ENCODE measurements at regions not wholly inside any gene's neighbourhood (a gene's known extent, or its start where the extent isn't known, plus 50 kb on each side); places are given as distances from the start of the nearest gene placed in this dataset.

GRCh38 chr20:58580474-58580835 is 65.3 kb upstream of the APCDD1L start:
- TF ChIP-seq CTCF (IDR thresholded peaks at IDR 0.05) (no peak), EZH2 (IDR thresholded peaks at IDR 0.05; ENCODE audit: borderline replicate concordance, insufficient read depth, low read depth, low read length, poor library complexity, severe bottlenecking) (no peak)
